HepG2 (cell line): ENCODE measurements at regions not wholly inside any gene's neighbourhood (a gene's known extent, or its start where the extent isn't known, plus 50 kb on each side); places are given as distances from the start of the nearest gene placed in this dataset.

Experiments
- CBFB ChIP-seq: sonication (generic); formaldehyde crosslinking; IDR thresholded peaks from 2 replicates; pipeline ENCODE4 v1.4.0; 2020; ENCODE audit warnings: missing genetic modification reagents
- CCDC6 ChIP-seq: sonication (generic); formaldehyde crosslinking; IDR thresholded peaks from 2 replicates; pipeline ENCODE4 v1.8.1; 2022; ENCODE audit warnings: mild to moderate bottlenecking, missing genetic modification reagents, moderate library complexity
- HOMEZ ChIP-seq: IDR thresholded peaks from 2 replicates; pipeline ENCODE4 v1.6.1; 2016; ENCODE audit warnings: low read depth
- IRF2 ChIP-seq: IDR thresholded peaks from 2 replicates; pipeline ENCODE4 v1.6.1; 2018; ENCODE audit warnings: missing genetic modification reagents, missing compliant biosample characterization
- JDP2 ChIP-seq: sonication (generic); formaldehyde crosslinking; IDR thresholded peaks from 2 replicates; pipeline ENCODE4 v1.8.1; 2022; ENCODE audit warnings: missing genetic modification reagents, borderline replicate concordance
- KDM1A ChIP-seq: IDR thresholded peaks from 2 replicates; pipeline ENCODE4 v1.6.1; 2016; ENCODE audit warnings: missing compliant biosample characterization
- KDM5A ChIP-seq: fragments of 200-600 bp; sonication (generic); IDR thresholded peaks from 2 replicates; pipeline ENCODE4 v1.7.0; 2018; ENCODE audit warnings: antibody characterized with exemption, mild to moderate bottlenecking, low read length, borderline replicate concordance
- KDM5B ChIP-seq: sonication (generic); formaldehyde crosslinking; IDR thresholded peaks from 2 replicates; pipeline ENCODE4 v1.4.0; 2020; ENCODE audit warnings: missing genetic modification reagents, mild to moderate bottlenecking, borderline replicate concordance
- MAX ChIP-seq: IDR thresholded peaks from 2 replicates; pipeline ENCODE4 v1.6.1; 2012; ENCODE audit warnings: inconsistent platforms
- REST ChIP-seq, 2 experiments: IDR thresholded peaks; 2 replicates each; pipeline ENCODE4 v1.6.1; 2011 to 2012; ENCODE audit warnings: low read length in 2 of 2, borderline replicate concordance in 1 of 2, low read depth in 1 of 2, mild to moderate bottlenecking in 1 of 2, moderate library complexity in 1 of 2
- TAF15 ChIP-seq: fragments of 200-400 bp; formaldehyde crosslinking; IDR thresholded peaks from one replicate; pipeline ENCODE4 v1.6.1; 2018; ENCODE audit warnings: mild to moderate bottlenecking, low read depth, low read length; ENCODE audit not compliant: poor library complexity, severe bottlenecking
- TEAD3 ChIP-seq: optimal IDR thresholded peaks from 2 replicates; pipeline ENCODE3; 2016; ENCODE audit warnings: borderline replicate concordance
- ZNF484 ChIP-seq: sonication (generic); formaldehyde crosslinking; IDR thresholded peaks from 2 replicates; pipeline ENCODE4 v1.5.1; 2020; ENCODE audit warnings: mild to moderate bottlenecking, low read depth, missing genetic modification reagents, borderline replicate concordance
- ZNF773 ChIP-seq: sonication (generic); formaldehyde crosslinking; IDR thresholded peaks from 2 replicates; pipeline ENCODE4 v1.4.0; 2020; ENCODE audit warnings: missing genetic modification reagents, borderline replicate concordance
- ZNF781 ChIP-seq: sonication (generic); formaldehyde crosslinking; IDR thresholded peaks from 2 replicates; pipeline ENCODE4 v1.5.1; 2020; ENCODE audit warnings: borderline replicate concordance, mild to moderate bottlenecking, missing genetic modification reagents; ENCODE audit errors: not compliant biosample characterization
- TF ChIP-seq, protein P1 (sequence below): sonication (generic); formaldehyde crosslinking; IDR thresholded peaks from 2 replicates; pipeline ENCODE4 v1.5.0; 2020; ENCODE audit warnings: mild to moderate bottlenecking, missing genetic modification reagents, borderline replicate concordance
- TF ChIP-seq, protein P2 (sequence below): IDR thresholded peaks from 2 replicates; pipeline ENCODE4 v1.6.1; 2016; ENCODE audit warnings: mild to moderate bottlenecking, missing biosample characterization, missing genetic modification reagents
- TF ChIP-seq, protein P3 (sequence below): sonication (generic); formaldehyde crosslinking; IDR thresholded peaks from 2 replicates; pipeline ENCODE4 v1.4.0; 2020; ENCODE audit warnings: mild to moderate bottlenecking, missing genetic modification reagents
- TF ChIP-seq, protein P4 (sequence below): sonication (generic); formaldehyde crosslinking; IDR thresholded peaks from 2 replicates; pipeline ENCODE4 v1.5.1; 2020; ENCODE audit warnings: missing genetic modification reagents, mild to moderate bottlenecking, borderline replicate concordance

GRCh38 chr6:3546121-3546520 lies 89.3 kb upstream of the SLC22A23 start (continued):
- TF ChIP-seq ZNF773 (CRISPR knock-in tag): no peak
- TF ChIP-seq, protein P1, sequence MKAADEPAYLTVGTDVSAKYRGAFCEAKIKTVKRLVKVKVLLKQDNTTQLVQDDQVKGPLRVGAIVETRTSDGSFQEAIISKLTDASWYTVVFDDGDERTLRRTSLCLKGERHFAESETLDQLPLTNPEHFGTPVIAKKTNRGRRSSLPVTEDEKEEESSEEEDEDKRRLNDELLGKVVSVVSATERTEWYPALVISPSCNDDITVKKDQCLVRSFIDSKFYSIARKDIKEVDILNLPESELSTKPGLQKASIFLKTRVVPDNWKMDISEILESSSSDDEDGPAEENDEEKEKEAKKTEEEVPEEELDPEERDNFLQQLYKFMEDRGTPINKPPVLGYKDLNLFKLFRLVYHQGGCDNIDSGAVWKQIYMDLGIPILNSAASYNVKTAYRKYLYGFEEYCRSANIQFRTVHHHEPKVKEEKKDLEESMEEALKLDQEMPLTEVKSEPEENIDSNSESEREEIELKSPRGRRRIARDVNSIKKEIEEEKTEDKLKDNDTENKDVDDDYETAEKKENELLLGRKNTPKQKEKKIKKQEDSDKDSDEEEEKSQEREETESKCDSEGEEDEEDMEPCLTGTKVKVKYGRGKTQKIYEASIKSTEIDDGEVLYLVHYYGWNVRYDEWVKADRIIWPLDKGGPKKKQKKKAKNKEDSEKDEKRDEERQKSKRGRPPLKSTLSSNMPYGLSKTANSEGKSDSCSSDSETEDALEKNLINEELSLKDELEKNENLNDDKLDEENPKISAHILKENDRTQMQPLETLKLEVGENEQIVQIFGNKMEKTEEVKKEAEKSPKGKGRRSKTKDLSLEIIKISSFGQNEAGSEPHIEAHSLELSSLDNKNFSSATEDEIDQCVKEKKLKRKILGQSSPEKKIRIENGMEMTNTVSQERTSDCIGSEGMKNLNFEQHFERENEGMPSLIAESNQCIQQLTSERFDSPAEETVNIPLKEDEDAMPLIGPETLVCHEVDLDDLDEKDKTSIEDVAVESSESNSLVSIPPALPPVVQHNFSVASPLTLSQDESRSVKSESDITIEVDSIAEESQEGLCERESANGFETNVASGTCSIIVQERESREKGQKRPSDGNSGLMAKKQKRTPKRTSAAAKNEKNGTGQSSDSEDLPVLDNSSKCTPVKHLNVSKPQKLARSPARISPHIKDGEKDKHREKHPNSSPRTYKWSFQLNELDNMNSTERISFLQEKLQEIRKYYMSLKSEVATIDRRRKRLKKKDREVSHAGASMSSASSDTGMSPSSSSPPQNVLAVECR (CRISPR knock-in tag): peak; percentile 13; the same call in 1 of the 2 replicates
- TF ChIP-seq, protein P2, sequence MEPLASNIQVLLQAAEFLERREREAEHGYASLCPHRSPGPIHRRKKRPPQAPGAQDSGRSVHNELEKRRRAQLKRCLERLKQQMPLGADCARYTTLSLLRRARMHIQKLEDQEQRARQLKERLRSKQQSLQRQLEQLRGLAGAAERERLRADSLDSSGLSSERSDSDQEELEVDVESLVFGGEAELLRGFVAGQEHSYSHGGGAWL (CRISPR knock-in tag): no peak
- no peak for TF ChIP-seq REST (IDR thresholded peaks at IDR 0.05; ENCODE audit: borderline replicate concordance in 1 of 2, low read depth in 1 of 2, low read length in 2 of 2)
- no peak for TF ChIP-seq CBFB
- TF ChIP-seq KDM1A (CRISPR knock-in tag): no peak
- no peak for TF ChIP-seq ZNF781 (CRISPR knock-in tag)
- TF ChIP-seq ZNF484 (CRISPR knock-in tag): no peak
- TF ChIP-seq CCDC6: no peak
- TF ChIP-seq MAX: no peak
- 0 out of 2 replicates have a peak, but pooled peaks have one; percentile 25 for TF ChIP-seq IRF2 (CRISPR knock-in tag)
- no peak for TF ChIP-seq HOMEZ
- TF ChIP-seq TAF15: no peak
- TF ChIP-seq JDP2 (CRISPR knock-in tag): no peak
- TF ChIP-seq, protein P3, sequence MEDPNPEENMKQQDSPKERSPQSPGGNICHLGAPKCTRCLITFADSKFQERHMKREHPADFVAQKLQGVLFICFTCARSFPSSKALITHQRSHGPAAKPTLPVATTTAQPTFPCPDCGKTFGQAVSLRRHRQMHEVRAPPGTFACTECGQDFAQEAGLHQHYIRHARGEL (CRISPR knock-in tag): no peak
- TF ChIP-seq KDM5A: no peak
- TF ChIP-seq KDM5B (CRISPR knock-in tag): no peak
- TF ChIP-seq, protein P4, sequence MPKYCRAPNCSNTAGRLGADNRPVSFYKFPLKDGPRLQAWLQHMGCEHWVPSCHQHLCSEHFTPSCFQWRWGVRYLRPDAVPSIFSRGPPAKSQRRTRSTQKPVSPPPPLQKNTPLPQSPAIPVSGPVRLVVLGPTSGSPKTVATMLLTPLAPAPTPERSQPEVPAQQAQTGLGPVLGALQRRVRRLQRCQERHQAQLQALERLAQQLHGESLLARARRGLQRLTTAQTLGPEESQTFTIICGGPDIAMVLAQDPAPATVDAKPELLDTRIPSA (CRISPR knock-in tag): no peak
- no peak for TF ChIP-seq TEAD3 (CRISPR knock-in tag)
